ENCODE measurements at regions not wholly inside any gene's neighbourhood (a gene's known extent, or its start where the extent isn't known, plus 50 kb on each side); places are given as distances from the start of the nearest gene placed in this dataset.

GRCh38 chr6:117169781-117170281 is 95.5 kb upstream of the VGLL2 start:
- DNase-seq (no peak), ATAC-seq (no peak)
- intact Hi-C loops (cut with DNase I; ENCODE audit: low total_unique reads) (no loop called here), in situ Hi-C loops (cut with MboI; ENCODE audit: low sequenced_read_pairs in 4 of 4) (no loop called here)
- Histone ChIP-seq H3K27me3 (no peaks in the 10 kb centered on the region), H3K27ac (peak overlapping the region in 1 of 4 donors; percentile 76), H3K9me3 (no peaks in the 10 kb centered on the region), H3K4me3 (no peak overlapping the region), H3K36me3 (no peaks in the 10 kb centered on the region), H3K4me1 (peaks cover 17 to 23% of the 10 kb centered on the region in 2 donors)
- TF ChIP-seq POLR2A (IDR thresholded peaks at IDR 0.05): no peak
- no peak for TF ChIP-seq CTCF (IDR thresholded peaks at IDR 0.05 in 4 of 5, conservative IDR thresholded peaks at IDR 0.05 in 1 of 5)

DNA sequence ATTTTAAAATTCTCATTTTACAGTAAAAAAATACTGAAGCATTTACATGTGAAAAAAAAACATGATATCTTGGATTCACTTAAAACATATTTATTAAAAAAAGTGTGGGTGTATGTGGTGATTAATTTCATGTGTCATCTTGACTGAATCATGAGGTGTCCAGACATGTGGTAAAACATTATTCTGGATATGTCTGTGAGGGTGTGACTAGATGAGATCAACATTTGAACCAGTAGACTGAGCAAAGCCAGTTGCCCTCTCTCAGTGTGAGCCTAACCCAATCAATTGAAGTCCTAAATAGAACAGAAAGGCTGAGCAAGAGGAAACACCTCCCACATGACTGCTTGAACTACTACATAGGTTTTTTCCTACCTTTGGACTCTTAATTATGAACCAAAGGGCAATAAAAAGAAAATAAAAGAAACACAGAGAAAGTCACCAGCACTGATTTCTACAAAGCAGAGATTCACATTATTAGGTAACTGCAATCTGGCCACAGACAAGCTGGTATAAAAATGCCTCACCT is 90.5 kb upstream of the VGLL2 start:
- ATAC-seq: no peak
- intact Hi-C loops (cut with DNase I; ENCODE audit: low total_unique reads) (no loop called here), in situ Hi-C loops (cut with MboI; ENCODE audit: low sequenced_read_pairs in 4 of 4) (loop anchor here in 1 of 4 donors (25.0 kb wide), 1 partner anchor 213 kb away; no protein-coding TSS in a partner anchor)
- TF ChIP-seq POLR2A (IDR thresholded peaks at IDR 0.05) (no peak), CTCF (IDR thresholded peaks at IDR 0.05 in 4 of 5, conservative IDR thresholded peaks at IDR 0.05 in 1 of 5) (no peak)
- Histone ChIP-seq H3K4me1 (no peaks in the 10 kb centered on the region), H3K27ac (no peak overlapping the region), H3K27me3 (no peaks in the 10 kb centered on the region), H3K9me3 (no peaks in the 10 kb centered on the region), H3K36me3 (no peaks in the 10 kb centered on the region), H3K4me3 (no peak overlapping the region)
- DNase-seq: no peak

DNA sequence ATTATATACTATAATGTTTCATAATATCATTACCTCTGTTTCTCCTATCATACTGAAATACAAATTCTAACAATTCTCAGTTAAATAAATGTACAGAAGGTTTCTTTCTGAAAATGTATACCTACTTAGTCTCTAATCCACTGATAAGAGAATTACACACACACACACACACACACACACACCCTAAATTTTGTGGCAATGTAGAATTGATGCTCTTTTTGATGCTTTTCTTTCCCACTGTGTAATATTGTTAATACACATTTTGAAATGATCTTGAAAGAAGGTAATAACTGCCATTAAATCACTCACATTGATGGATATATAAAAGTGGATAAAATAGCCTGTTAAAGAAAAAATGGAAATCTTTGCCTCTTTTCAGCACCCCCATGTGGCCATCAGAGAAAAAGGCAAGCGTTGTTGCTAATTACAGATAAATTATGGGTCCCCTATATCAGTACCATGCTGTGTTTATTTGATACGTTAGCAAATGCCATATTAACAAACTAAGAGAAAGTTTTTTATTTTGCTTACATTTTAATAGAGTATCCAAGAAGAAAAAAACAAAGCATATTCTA is 76.6 kb upstream of the VGLL2 start:
- Histone ChIP-seq H3K4me3 (no peak overlapping the region), H3K9me3 (no peaks in the 10 kb centered on the region), H3K4me1 (no peaks in the 10 kb centered on the region), H3K27me3 (no peaks in the 10 kb centered on the region), H3K27ac (no peak overlapping the region), H3K36me3 (no peaks in the 10 kb centered on the region)
- DNase-seq (no peak), ATAC-seq (peak in 1 of 2 donors; percentile 26)
- in situ Hi-C loops (cut with MboI; ENCODE audit: low sequenced_read_pairs in 4 of 4) (loop anchor here in 1 of 4 donors (25.0 kb wide), 1 partner anchor 226 kb away; no protein-coding TSS in a partner anchor), intact Hi-C loops (cut with DNase I; ENCODE audit: low total_unique reads) (loop anchor here (1.0 kb wide), 1 partner anchor 216 kb away; no protein-coding TSS in a partner anchor)
- TF ChIP-seq CTCF (IDR thresholded peaks at IDR 0.05 in 4 of 5, conservative IDR thresholded peaks at IDR 0.05 in 1 of 5) (peak in 4 of 5 experiments; percentile 49 to 58 (median 54)), POLR2A (IDR thresholded peaks at IDR 0.05) (no peak)

DNA sequence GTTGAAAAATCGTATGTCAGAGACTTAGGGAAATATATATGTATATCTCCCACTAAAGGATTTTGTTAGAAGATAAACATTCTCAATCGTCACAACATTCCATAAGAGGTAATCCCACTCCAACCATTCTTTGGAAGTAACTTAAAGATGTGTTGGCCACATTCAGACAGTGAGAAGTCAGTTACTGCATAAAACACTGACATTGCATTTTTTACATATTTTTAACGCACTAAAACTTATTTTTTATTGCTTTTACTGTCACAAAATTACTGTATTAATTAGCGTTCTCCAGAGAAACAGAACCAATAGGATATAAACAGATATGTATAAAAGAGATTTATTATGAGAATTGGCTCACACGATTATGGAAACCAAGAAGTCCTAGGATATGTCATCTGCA is 74.3 kb upstream of the VGLL2 start:
- Histone ChIP-seq H3K36me3 (no peaks in the 10 kb centered on the region), H3K27me3 (no peaks in the 10 kb centered on the region), H3K9me3 (no peaks in the 10 kb centered on the region), H3K27ac (no peak overlapping the region), H3K4me1 (peaks cover 0 to 10% of the 10 kb centered on the region in 2 donors), H3K4me3 (no peak overlapping the region)
- intact Hi-C loops (cut with DNase I; ENCODE audit: low total_unique reads) (no loop called here), in situ Hi-C loops (cut with MboI; ENCODE audit: low sequenced_read_pairs in 4 of 4) (loop anchor here in 1 of 4 donors (25.0 kb wide), 1 partner anchor 229 kb away; no protein-coding TSS in a partner anchor)
- no peak for ATAC-seq
- DNase-seq: no peak
- TF ChIP-seq POLR2A (IDR thresholded peaks at IDR 0.05): no peak
- TF ChIP-seq CTCF (IDR thresholded peaks at IDR 0.05 in 4 of 5, conservative IDR thresholded peaks at IDR 0.05 in 1 of 5): no peak

Data from gastrocnemius medialis (tissue), 4 donors.